ENCODE measurements at regions not wholly inside any gene's neighbourhood (a gene's known extent, or its start where the extent isn't known, plus 50 kb on each side); places are given as distances from the start of the nearest gene placed in this dataset.
A peak's percentile ranks its signal among the peaks of the same experiment; 100 is the strongest.

GRCh38 chr10:84004221-84004620, 135.1 kb upstream of the GHITM start:
- H3K79me2 ChIP-seq (ENCODE audit: insufficient read depth, low read depth), result no peaks in the 10 kb centered on the region
- no peaks in the 10 kb centered on the region for H4K20me1 ChIP-seq (ENCODE audit: insufficient read depth)
- no peak overlapping the region for H3K4me3 ChIP-seq (IDR thresholded peaks at IDR 0.05; ENCODE audit: insufficient read depth, low read depth, low read length)
- no peak overlapping the region for H2AFZ ChIP-seq (ENCODE audit: low read depth)
- H3K36me3 ChIP-seq (ENCODE audit: insufficient read depth), result no peaks in the 10 kb centered on the region
- TF ChIP-seq CTCF (conservative IDR thresholded peaks at IDR 0.05; ENCODE audit: low read depth, low read length), result no peak
- no peaks in the 10 kb centered on the region for H3K4me1 ChIP-seq (ENCODE audit: low read depth, poor library complexity, severe bottlenecking)
- H3K27ac ChIP-seq, result no peak overlapping the region
- no peaks in the 10 kb centered on the region for H3K27me3 ChIP-seq (ENCODE audit: insufficient read depth, low read depth)
- H3K4me2 ChIP-seq, result no peak overlapping the region
- H3K9ac ChIP-seq, result no peak overlapping the region

DNA sequence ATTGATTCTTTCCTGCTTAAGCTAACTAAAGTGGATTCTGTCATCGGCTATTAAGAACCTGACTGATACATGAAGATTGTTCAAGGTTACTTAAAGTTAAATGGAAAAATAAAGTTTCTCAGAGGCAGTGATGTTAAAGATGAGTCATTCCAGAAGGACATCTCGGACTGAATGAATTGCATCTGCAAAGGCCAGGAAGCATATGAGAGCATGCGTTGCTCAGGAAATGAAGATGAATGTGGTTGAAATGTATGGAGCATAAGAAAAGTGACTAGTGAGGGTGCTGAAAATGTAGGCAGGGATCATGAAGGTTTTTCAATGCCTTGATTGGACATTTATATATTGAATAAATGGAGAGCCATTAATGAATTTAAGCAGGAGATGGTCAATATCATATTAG, 133.9 kb upstream of the GHITM start:
- Histone ChIP-seq H3K79me2 (ENCODE audit: insufficient read depth, low read depth) (no peaks in the 10 kb centered on the region), H3K27ac (no peak overlapping the region), H3K36me3 (ENCODE audit: insufficient read depth) (no peaks in the 10 kb centered on the region), H4K20me1 (ENCODE audit: insufficient read depth) (no peaks in the 10 kb centered on the region), H2AFZ (ENCODE audit: low read depth) (no peak overlapping the region), H3K9ac (no peak overlapping the region), H3K4me2 (no peak overlapping the region), H3K4me1 (ENCODE audit: low read depth, poor library complexity, severe bottlenecking) (no peaks in the 10 kb centered on the region), H3K4me3 (IDR thresholded peaks at IDR 0.05; ENCODE audit: insufficient read depth, low read depth, low read length) (no peak overlapping the region), H3K27me3 (ENCODE audit: insufficient read depth, low read depth) (no peaks in the 10 kb centered on the region)
- TF ChIP-seq CTCF (conservative IDR thresholded peaks at IDR 0.05; ENCODE audit: low read depth, low read length), result no peak

DNA sequence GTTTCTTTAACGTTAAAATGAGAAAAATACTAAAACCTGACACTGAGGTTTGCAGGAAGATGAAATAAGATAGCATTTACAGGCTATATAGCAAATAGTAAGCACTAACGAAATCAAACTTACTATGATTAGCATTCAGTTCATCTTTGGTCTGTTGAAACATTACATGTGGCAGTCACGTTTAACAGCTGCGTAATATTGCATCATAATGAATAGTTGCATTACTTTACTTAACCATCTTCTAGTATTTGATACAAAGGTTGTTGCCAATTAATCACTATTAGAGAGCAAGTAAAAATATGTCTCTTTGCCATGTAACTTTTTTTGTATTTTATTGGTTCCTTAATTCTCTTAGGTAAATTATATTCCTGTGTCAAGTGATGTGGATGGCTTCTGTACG, 131.8 kb upstream of the GHITM start:
- Histone ChIP-seq H3K79me2 (ENCODE audit: insufficient read depth, low read depth) (no peaks in the 10 kb centered on the region), H2AFZ (ENCODE audit: low read depth) (no peak overlapping the region), H4K20me1 (ENCODE audit: insufficient read depth) (no peaks in the 10 kb centered on the region), H3K36me3 (ENCODE audit: insufficient read depth) (no peaks in the 10 kb centered on the region), H3K9ac (no peak overlapping the region), H3K27me3 (ENCODE audit: insufficient read depth, low read depth) (no peaks in the 10 kb centered on the region), H3K27ac (no peak overlapping the region), H3K4me1 (ENCODE audit: low read depth, poor library complexity, severe bottlenecking) (no peaks in the 10 kb centered on the region), H3K4me2 (no peak overlapping the region), H3K4me3 (IDR thresholded peaks at IDR 0.05; ENCODE audit: insufficient read depth, low read depth, low read length) (no peak overlapping the region)
- no peak for TF ChIP-seq CTCF (conservative IDR thresholded peaks at IDR 0.05; ENCODE audit: low read depth, low read length)

GRCh38 chr10:84008878-84009277, 130.4 kb upstream of the GHITM start:
- H3K27ac ChIP-seq, result no peak overlapping the region
- H3K4me2 ChIP-seq, result no peak overlapping the region
- H3K79me2 ChIP-seq (ENCODE audit: insufficient read depth, low read depth), result no peaks in the 10 kb centered on the region
- H2AFZ ChIP-seq (ENCODE audit: low read depth), result no peak overlapping the region
- H3K4me1 ChIP-seq (ENCODE audit: low read depth, poor library complexity, severe bottlenecking), result no peaks in the 10 kb centered on the region
- H4K20me1 ChIP-seq (ENCODE audit: insufficient read depth), result no peaks in the 10 kb centered on the region
- no peaks in the 10 kb centered on the region for H3K36me3 ChIP-seq (ENCODE audit: insufficient read depth)
- H3K27me3 ChIP-seq (ENCODE audit: insufficient read depth, low read depth), result no peaks in the 10 kb centered on the region
- no peak overlapping the region for H3K4me3 ChIP-seq (IDR thresholded peaks at IDR 0.05; ENCODE audit: insufficient read depth, low read depth, low read length)
- TF ChIP-seq CTCF (conservative IDR thresholded peaks at IDR 0.05; ENCODE audit: low read depth, low read length), result peak; percentile 85
- no peak overlapping the region for H3K9ac ChIP-seq

DNA sequence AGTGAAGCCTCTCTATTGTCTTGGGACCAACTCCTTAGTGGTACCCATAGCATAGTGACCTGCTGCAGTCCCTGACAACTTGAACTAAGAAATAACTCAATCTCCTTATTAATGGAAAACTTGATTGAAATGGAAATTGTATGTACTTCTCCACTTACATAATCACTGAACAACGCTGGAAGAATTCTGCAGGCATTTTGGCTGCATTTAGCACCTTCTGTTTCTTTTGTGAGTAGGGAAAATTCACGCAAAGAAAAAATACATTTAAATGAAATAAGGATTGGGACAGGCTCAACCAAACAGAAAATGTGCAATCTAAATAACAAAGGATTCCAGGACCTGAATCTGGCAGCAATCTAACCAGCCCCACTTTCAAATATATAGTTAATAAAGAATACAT, 126.9 kb upstream of the GHITM start:
- Histone ChIP-seq H3K79me2 (ENCODE audit: insufficient read depth, low read depth) (no peaks in the 10 kb centered on the region), H3K36me3 (ENCODE audit: insufficient read depth) (no peaks in the 10 kb centered on the region), H4K20me1 (ENCODE audit: insufficient read depth) (no peaks in the 10 kb centered on the region), H3K27ac (no peak overlapping the region), H2AFZ (ENCODE audit: low read depth) (no peak overlapping the region), H3K4me1 (ENCODE audit: low read depth, poor library complexity, severe bottlenecking) (no peaks in the 10 kb centered on the region), H3K27me3 (ENCODE audit: insufficient read depth, low read depth) (no peaks in the 10 kb centered on the region), H3K9ac (no peak overlapping the region), H3K4me2 (no peak overlapping the region), H3K4me3 (IDR thresholded peaks at IDR 0.05; ENCODE audit: insufficient read depth, low read depth, low read length) (no peak overlapping the region)
- TF ChIP-seq CTCF (conservative IDR thresholded peaks at IDR 0.05; ENCODE audit: low read depth, low read length), result no peak

All from KMS-11 (cell line).